GM12891 (cell line): ENCODE measurements at regions not wholly inside any gene's neighbourhood (a gene's known extent, or its start where the extent isn't known, plus 50 kb on each side); places are given as distances from the start of the nearest gene placed in this dataset.
"Not testable (repeated sequence)": the region's sequence is repeated elsewhere in the genome, so short reads cannot be mapped to it uniquely, and the experiment has no call there.

Experiments used
- PAX5 ChIP-seq: IDR thresholded peaks from 2 replicates; pipeline ENCODE4 v1.6.1; 2011; ENCODE audit warnings: low read length, moderate library complexity, mild to moderate bottlenecking; ENCODE audit not compliant: insufficient read depth, severe bottlenecking
- POLR2A ChIP-seq: IDR thresholded peaks from 2 replicates; pipeline ENCODE4 v1.6.1; 2011; ENCODE audit warnings: low read depth, low read length, control low read depth
- POLR2AphosphoS5 ChIP-seq: IDR thresholded peaks from 2 replicates; pipeline ENCODE4 v1.6.1; 2011; ENCODE audit warnings: low read depth, low read length, control low read depth

- TF ChIP-seq POLR2A, POLR2AphosphoS5, PAX5: not testable (repeated sequence)
These were observed 117.1 kb downstream of the THSD1 start for GRCh38 chr13:52288891-52289290.
